PC-9 (cell line): ENCODE measurements at regions not wholly inside any gene's neighbourhood (a gene's known extent, or its start where the extent isn't known, plus 50 kb on each side); places are given as distances from the start of the nearest gene placed in this dataset.

Experiments
- BruUV-seq: library from RNA; stranded (reverse); fragments of 400-500 nt; replicated peaks from 2 replicates; lab custom pipeline; 2021; lab: Mats Ljungman, UMichigan
- CTCF ChIA-PET: fragments of 300-600 bp; sonication (Branson Sonifier 250); formaldehyde crosslinking; loops from one replicate; lab custom pipeline; 2022; ENCODE audit warnings: antibody characterized with exemption; lab: Charles Lee
- POLR2A ChIA-PET: fragments of 300-600 bp; sonication (Branson Sonifier 250); formaldehyde crosslinking; loops from one replicate; lab custom pipeline; 2022; ENCODE audit warnings: antibody characterized with exemption; ENCODE audit not compliant: unreplicated experiment; lab: Charles Lee
- DNase-seq, 2 experiments: peaks; one replicate each; pipeline versions ENCODE4 v3.0.0 to v3.0.0-alpha.2; 2015 to 2022; ENCODE audit warnings: mixed read lengths in 1 of 2
- H2AFZ ChIP-seq: fragments of 200-600 bp; sonication (generic); 2 replicates; pipeline ENCODE4 v1.8.1; 2017; ENCODE audit warnings: antibody characterized with exemption
- H3F3A ChIP-seq: fragments of 200-600 bp; sonication (generic); 2 replicates; pipeline ENCODE4 v1.8.1; 2017; ENCODE audit warnings: antibody characterized with exemption, mild to moderate bottlenecking, low read depth; ENCODE audit not compliant: insufficient read depth
- H3K27ac ChIP-seq: fragments of 200-600 bp; sonication (generic); 2 replicates; pipeline ENCODE4 v1.6.1; 2016; ENCODE audit warnings: mixed run types
- H3K27me3 ChIP-seq: fragments of 200-600 bp; sonication (generic); 2 replicates; pipeline ENCODE4 v1.6.1; 2016; ENCODE audit warnings: low read depth, mixed run types; ENCODE audit not compliant: insufficient read depth
- H3K36me3 ChIP-seq: fragments of 200-600 bp; sonication (generic); 2 replicates; pipeline ENCODE4 v1.6.1; 2016; ENCODE audit warnings: low read depth, mixed run types
- H3K4me1 ChIP-seq: fragments of 200-600 bp; sonication (generic); replicated peaks from 2 replicates; pipeline ENCODE4 v1.6.1; 2016; ENCODE audit warnings: mixed run types; ENCODE audit not compliant: insufficient read depth
- H3K4me2 ChIP-seq: fragments of 200-600 bp; sonication (generic); 2 replicates; pipeline ENCODE4 v1.6.1; 2017; ENCODE audit warnings: mixed run types
- H3K4me3 ChIP-seq: fragments of 200-600 bp; sonication (generic); 2 replicates; pipeline ENCODE4 v1.6.1; 2016; ENCODE audit warnings: mixed run types
- H3K79me2 ChIP-seq: fragments of 200-600 bp; sonication (generic); 2 replicates; pipeline ENCODE4 v1.6.1; 2017; ENCODE audit warnings: low read depth, mixed run types
- H3K9me2 ChIP-seq: fragments of 200-600 bp; sonication (generic); 2 replicates; pipeline ENCODE4 v1.8.1; 2017; ENCODE audit warnings: mild to moderate bottlenecking; ENCODE audit not compliant: insufficient read depth
- H3K9me3 ChIP-seq: fragments of 200-600 bp; sonication (generic); 2 replicates; pipeline ENCODE4 v1.8.1; 2016; ENCODE audit warnings: low read depth; ENCODE audit not compliant: insufficient read depth
- H4K20me1 ChIP-seq: fragments of 200-600 bp; sonication (generic); 2 replicates; pipeline ENCODE4 v1.8.1; 2017; ENCODE audit not compliant: insufficient read depth
- CTCF ChIP-seq: fragments of 200-600 bp; sonication (generic); conservative IDR thresholded peaks from 2 replicates; pipeline ENCODE4 v1.6.1; 2017; ENCODE audit warnings: mixed run types, antibody characterized with exemption, mild to moderate bottlenecking, moderate library complexity
- EZH2 ChIP-seq: fragments of 200-600 bp; sonication (generic); IDR thresholded peaks from 2 replicates; pipeline ENCODE4 v1.8.0; 2017; ENCODE audit warnings: antibody characterized with exemption, low read depth
- intact Hi-C: fragments of 100-400 bp; cut with micrococcal nuclease; formaldehyde crosslinking; loops from one replicate; pipeline ENCODE4 v1.10.0; 2022; ENCODE audit not compliant: unreplicated experiment

- Histone ChIP-seq H3K4me1 (no peaks in the 10 kb centered on the region), H3K36me3 (no peaks in the 10 kb centered on the region), H3K4me3 (no peak overlapping the region), H3K9me2 (no peaks in the 10 kb centered on the region), H3K79me2 (no peaks in the 10 kb centered on the region), H4K20me1 (no peaks in the 10 kb centered on the region), H3F3A (no peaks in the 10 kb centered on the region), H3K27ac (no peak overlapping the region), H3K4me2 (no peak overlapping the region), H2AFZ (no peak overlapping the region), H3K9me3 (no peaks in the 10 kb centered on the region), H3K27me3 (no peaks in the 10 kb centered on the region)
- intact Hi-C loops, result no loop called here
- ChIA-PET CTCF (no interaction called here), POLR2A (no interaction called here)
- BruUV-seq, result no TSS peak
- DNase-seq, result no peak
- TF ChIP-seq CTCF, result no peak
- TF ChIP-seq EZH2, result no peak
Observed at GRCh38 chrX:106457802-106458201, 154.0 kb upstream of the RADX start.

- Histone ChIP-seq H3K36me3 (no peaks in the 10 kb centered on the region), H3K4me1 (no peaks in the 10 kb centered on the region), H3K79me2 (no peaks in the 10 kb centered on the region), H3K27me3 (no peaks in the 10 kb centered on the region), H3K27ac (no peak overlapping the region), H2AFZ (no peak overlapping the region), H3K4me2 (no peak overlapping the region), H3K4me3 (no peak overlapping the region), H3F3A (no peaks in the 10 kb centered on the region), H3K9me2 (no peaks in the 10 kb centered on the region), H3K9me3 (no peaks in the 10 kb centered on the region), H4K20me1 (no peaks in the 10 kb centered on the region)
- CTCF ChIA-PET, result no interaction called here
- TF ChIP-seq CTCF (no peak), EZH2 (no peak)
- POLR2A ChIA-PET, result interaction anchor here (0.5 kb wide), 1 partner anchor 1326 kb away, joined by 4 read pairs; no protein-coding TSS in a partner anchor
- no peak for DNase-seq
- BruUV-seq, result no TSS peak
- intact Hi-C loops, result no loop called here
Observed at GRCh38 chrX:106467422-106467821, 144.4 kb upstream of the RADX start.

- POLR2A ChIA-PET, result interaction anchor here (0.5 kb wide), 1 partner anchor 1326 kb away, joined by 4 read pairs; no protein-coding TSS in a partner anchor
- no peaks in the 10 kb centered on the region for H3K79me2 ChIP-seq
- DNase-seq, result no peak
- no peak overlapping the region for H2AFZ ChIP-seq
- no peak overlapping the region for H3K27ac ChIP-seq
- no peaks in the 10 kb centered on the region for H3K36me3 ChIP-seq
- no peak overlapping the region for H3K4me2 ChIP-seq
- CTCF ChIA-PET, result no interaction called here
- H3K9me3 ChIP-seq, result no peaks in the 10 kb centered on the region
- H3F3A ChIP-seq, result no peaks in the 10 kb centered on the region
- no TSS peak for BruUV-seq
- TF ChIP-seq CTCF, result no peak
- TF ChIP-seq EZH2, result no peak
- H3K27me3 ChIP-seq, result no peaks in the 10 kb centered on the region
- no peaks in the 10 kb centered on the region for H4K20me1 ChIP-seq
- H3K4me1 ChIP-seq, result no peaks in the 10 kb centered on the region
- H3K9me2 ChIP-seq, result no peaks in the 10 kb centered on the region
- intact Hi-C loops, result no loop called here
- no peak overlapping the region for H3K4me3 ChIP-seq
Observed at GRCh38 chrX:106467943-106468342, 143.8 kb upstream of the RADX start.
